ENCODE measurements at regions not wholly inside any gene's neighbourhood (a gene's known extent, or its start where the extent isn't known, plus 50 kb on each side); places are given as distances from the start of the nearest gene placed in this dataset.

GRCh38 chr7:112603673-112604072 lies 122.9 kb downstream of the LSMEM1 start:
- Histone ChIP-seq H3K27ac (ENCODE audit: low read length) (no peak overlapping the region), H3K79me2 (replicated peaks; ENCODE audit: insufficient read depth, low read length) (no peaks in the 10 kb centered on the region), H3K36me3 (ENCODE audit: insufficient read depth, low read length) (no peaks in the 10 kb centered on the region), H3K9me2 (ENCODE audit: insufficient read depth, low read length) (no peaks in the 10 kb centered on the region), H3F3A (ENCODE audit: insufficient read depth, low read length, poor library complexity, severe bottlenecking) (no peaks in the 10 kb centered on the region), H3K9ac (ENCODE audit: low read length) (no peak overlapping the region), H3K27me3 (ENCODE audit: insufficient read depth, low read depth, low read length) (no peaks in the 10 kb centered on the region), H3K4me2 (ENCODE audit: low read length) (no peak overlapping the region), H3K9me3 (ENCODE audit: low read length) (no peaks in the 10 kb centered on the region), H3K4me3 (ENCODE audit: low read length) (no peak overlapping the region), H4K20me1 (ENCODE audit: insufficient read depth) (no peaks in the 10 kb centered on the region), H2AFZ (ENCODE audit: low read depth, low read length) (no peak overlapping the region)
- TF ChIP-seq RAD21 (conservative IDR thresholded peaks at IDR 0.05): no peak
- TF ChIP-seq REST (IDR thresholded peaks at IDR 0.05; ENCODE audit: borderline replicate concordance): no peak
- TF ChIP-seq CTCF (IDR thresholded peaks at IDR 0.05; ENCODE audit: poor library complexity, severe bottlenecking): no peak
- no peak for TF ChIP-seq POLR2AphosphoS5 (IDR thresholded peaks at IDR 0.05)
- no peak for TF ChIP-seq EP300 (conservative IDR thresholded peaks at IDR 0.05; ENCODE audit: poor library complexity, severe bottlenecking)
- TF ChIP-seq SMC3 (conservative IDR thresholded peaks at IDR 0.05; ENCODE audit: poor library complexity): no peak
- no peak for TF ChIP-seq EZH2 (IDR thresholded peaks at IDR 0.05; ENCODE audit: borderline replicate concordance, insufficient read depth, low read length, poor library complexity, severe bottlenecking)
- TF ChIP-seq MXI1 (conservative IDR thresholded peaks at IDR 0.05; ENCODE audit: poor library complexity, severe bottlenecking): no peak
- TF ChIP-seq TAF1 (IDR thresholded peaks at IDR 0.05; ENCODE audit: low read depth): no peak

GRCh38 chr7:112610636-112611035 lies 129.8 kb downstream of the LSMEM1 start:
- TF ChIP-seq EZH2 (IDR thresholded peaks at IDR 0.05; ENCODE audit: borderline replicate concordance, insufficient read depth, low read length, poor library complexity, severe bottlenecking): no peak
- TF ChIP-seq MXI1 (conservative IDR thresholded peaks at IDR 0.05; ENCODE audit: poor library complexity, severe bottlenecking): no peak
- no peak for TF ChIP-seq REST (IDR thresholded peaks at IDR 0.05; ENCODE audit: borderline replicate concordance)
- no peak for TF ChIP-seq TAF1 (IDR thresholded peaks at IDR 0.05; ENCODE audit: low read depth)
- no peak for TF ChIP-seq EP300 (conservative IDR thresholded peaks at IDR 0.05; ENCODE audit: poor library complexity, severe bottlenecking)
- no peak for TF ChIP-seq RAD21 (conservative IDR thresholded peaks at IDR 0.05)
- TF ChIP-seq CTCF (IDR thresholded peaks at IDR 0.05; ENCODE audit: poor library complexity, severe bottlenecking): no peak
- TF ChIP-seq SMC3 (conservative IDR thresholded peaks at IDR 0.05; ENCODE audit: poor library complexity): no peak
- TF ChIP-seq POLR2AphosphoS5 (IDR thresholded peaks at IDR 0.05): no peak

More at GRCh38 chr7:112610636-112611035, 129.8 kb downstream of the LSMEM1 start:
- H4K20me1 ChIP-seq (ENCODE audit: insufficient read depth): no peaks in the 10 kb centered on the region
- H3K79me2 ChIP-seq (replicated peaks; ENCODE audit: insufficient read depth, low read length): no peaks in the 10 kb centered on the region
- H3K36me3 ChIP-seq (ENCODE audit: insufficient read depth, low read length): no peaks in the 10 kb centered on the region
- H3K27ac ChIP-seq (ENCODE audit: low read length): no peak overlapping the region
- no peak overlapping the region for H2AFZ ChIP-seq (ENCODE audit: low read depth, low read length)
- no peaks in the 10 kb centered on the region for H3K9me3 ChIP-seq (ENCODE audit: low read length)
- no peak overlapping the region for H3K4me3 ChIP-seq (ENCODE audit: low read length)
- no peak overlapping the region for H3K4me2 ChIP-seq (ENCODE audit: low read length)
- H3K27me3 ChIP-seq (ENCODE audit: insufficient read depth, low read depth, low read length): no peaks in the 10 kb centered on the region
- no peak overlapping the region for H3K9ac ChIP-seq (ENCODE audit: low read length)
- H3F3A ChIP-seq (ENCODE audit: insufficient read depth, low read length, poor library complexity, severe bottlenecking): no peaks in the 10 kb centered on the region
- no peaks in the 10 kb centered on the region for H3K9me2 ChIP-seq (ENCODE audit: insufficient read depth, low read length)
